Nephron progenitor cell (in vitro differentiated cells): ENCODE measurements at regions not wholly inside any gene's neighbourhood (a gene's known extent, or its start where the extent isn't known, plus 50 kb on each side); places are given as distances from the start of the nearest gene placed in this dataset.
A peak's percentile ranks its signal among the peaks of the same experiment; 100 is the strongest.
"Not testable (repeated sequence)": the region's sequence is repeated elsewhere in the genome, so short reads cannot be mapped to it uniquely, and the experiment has no call there.

Experiments used
- DNase-seq: peaks from one replicate; pipeline ENCODE4 v3.0.0; 2021
- H3K27ac Mint-ChIP-seq: 2 replicates; pipeline ENCODE4 v1.8.0; 2021; ENCODE audit warnings: mild to moderate bottlenecking, moderate library complexity, mixed read lengths
- H3K27me3 Mint-ChIP-seq: 2 replicates; pipeline ENCODE4 v1.8.0; 2021; ENCODE audit warnings: mild to moderate bottlenecking, low read depth, mixed read lengths; ENCODE audit not compliant: poor library complexity
- H3K36me3 Mint-ChIP-seq: 2 replicates; pipeline ENCODE4 v1.8.0; 2021; ENCODE audit warnings: low read depth, mixed read lengths
- H3K4me1 Mint-ChIP-seq: 2 replicates; pipeline ENCODE4 v1.8.0; 2021; ENCODE audit warnings: mixed read lengths
- H3K4me3 Mint-ChIP-seq: 2 replicates; pipeline ENCODE4 v1.8.0; 2021; ENCODE audit warnings: mild to moderate bottlenecking, moderate library complexity, mixed read lengths
- H3K9me3 Mint-ChIP-seq: 2 replicates; pipeline ENCODE4 v1.8.0; 2021; ENCODE audit warnings: mild to moderate bottlenecking, moderate library complexity, mixed read lengths
- CTCF ChIP-seq: fragments of 200-600 bp; sonication (generic); IDR thresholded peaks from 2 replicates; pipeline ENCODE4 v1.5.0; 2021; ENCODE audit warnings: antibody characterized with exemption

DNA sequence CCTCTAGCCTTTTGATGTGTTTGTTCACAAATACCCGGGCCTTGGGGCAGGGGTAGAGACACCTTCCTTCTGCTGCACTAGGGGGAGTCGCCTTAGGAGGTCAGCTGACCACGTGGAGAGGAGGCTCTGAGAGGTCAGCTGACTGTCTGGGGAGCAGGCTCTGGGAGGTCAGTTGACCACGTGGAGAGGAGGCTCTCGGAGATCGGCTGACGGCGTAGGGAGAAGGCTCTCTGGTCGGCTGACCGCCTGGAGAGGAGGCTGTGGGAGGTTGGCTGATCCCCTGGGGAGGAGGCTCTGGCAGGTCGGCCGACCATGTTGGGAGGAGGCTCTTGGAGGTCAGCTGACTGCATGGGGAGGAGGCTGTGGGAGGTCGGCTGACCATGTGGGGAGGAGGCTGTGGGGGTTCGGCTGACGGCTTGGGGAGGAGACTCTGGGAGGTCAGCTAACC, 59.6 kb upstream of the LYZL1 start:
- DNase-seq: no peak
- Mint-ChIP-seq H3K36me3 (no peaks in the 10 kb centered on the region), H3K4me1 (peaks cover 45% of the 10 kb centered on the region), H3K27me3 (peaks cover 6% of the 10 kb centered on the region), H3K9me3 (no peaks in the 10 kb centered on the region), H3K27ac (peak overlapping the region; percentile 81), H3K4me3 (no peak overlapping the region)
- TF ChIP-seq CTCF: no peak

GRCh38 chr10:29236910-29237309, 52.0 kb upstream of the LYZL1 start:
- H3K36me3 Mint-ChIP-seq, DNase-seq, H3K27me3 Mint-ChIP-seq, H3K9me3 Mint-ChIP-seq, H3K4me3 Mint-ChIP-seq: not testable (repeated sequence)
- H3K27ac Mint-ChIP-seq: peak overlapping the region; percentile 91
- peaks cover 39% of the 10 kb centered on the region for H3K4me1 Mint-ChIP-seq

DNA sequence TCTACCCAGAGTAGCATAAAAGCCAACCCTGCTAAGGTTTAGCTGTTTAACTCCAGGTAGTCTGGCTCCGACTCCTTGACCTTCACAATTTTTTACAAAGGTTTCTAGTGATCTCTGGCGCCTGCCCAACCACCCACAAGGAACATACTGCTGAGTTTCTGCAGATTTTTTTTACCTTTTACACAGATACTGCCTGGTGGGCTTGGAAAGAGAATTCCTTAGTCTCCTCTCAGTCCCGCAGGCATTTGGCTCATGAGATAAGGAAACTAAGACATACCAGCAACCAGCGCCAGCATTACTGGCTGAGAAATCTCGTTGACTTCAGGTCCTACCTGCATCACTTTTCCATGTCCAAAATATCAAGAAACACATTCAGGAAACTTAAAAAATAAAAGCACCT, 51.1 kb upstream of the LYZL1 start:
- Mint-ChIP-seq H3K36me3 (peaks cover 4% of the 10 kb centered on the region), H3K9me3 (peaks cover 6% of the 10 kb centered on the region), H3K4me1 (peaks cover 46% of the 10 kb centered on the region), H3K27me3 (no peaks in the 10 kb centered on the region), H3K4me3 (no peak overlapping the region), H3K27ac (no peak overlapping the region)
- no peak for TF ChIP-seq CTCF
- DNase-seq: no peak

DNA sequence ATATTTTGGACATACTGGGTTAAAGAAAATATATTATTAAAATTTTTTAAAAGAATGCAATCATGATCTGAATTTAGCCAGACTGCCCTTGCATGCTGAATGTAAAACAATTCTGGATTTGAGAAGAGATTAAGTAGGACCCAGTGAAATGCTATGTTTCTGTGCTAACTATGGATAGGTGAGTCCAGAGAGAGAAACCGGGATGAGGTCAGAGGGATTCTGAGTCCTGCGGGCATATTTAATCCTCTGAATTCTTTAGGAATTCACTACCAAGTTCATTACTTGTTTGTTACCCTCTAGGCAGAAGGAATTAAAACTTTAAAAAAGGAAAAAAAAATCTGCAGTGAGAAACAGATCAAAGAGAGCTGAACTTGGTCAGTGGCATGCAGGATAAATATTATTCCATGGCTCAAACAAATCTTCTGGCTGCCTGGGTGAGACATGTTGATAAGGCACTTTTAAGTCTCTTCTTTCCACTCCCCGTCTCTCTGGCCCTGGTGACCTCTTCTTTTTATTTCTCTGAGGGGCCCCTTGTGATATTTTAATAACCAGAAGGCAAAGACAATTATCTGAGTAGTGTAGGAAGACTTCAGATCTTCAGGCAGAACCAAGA, 50.2 kb upstream of the LYZL1 start:
- Mint-ChIP-seq H3K4me3 (no peak overlapping the region), H3K4me1 (peaks cover 55% of the 10 kb centered on the region), H3K27ac (no peak overlapping the region)

More for the DNA sequence above, 50.2 kb upstream of the LYZL1 start:
- TF ChIP-seq CTCF: no peak
- H3K9me3 Mint-ChIP-seq: peaks cover 6% of the 10 kb centered on the region
- no peaks in the 10 kb centered on the region for H3K27me3 Mint-ChIP-seq
- DNase-seq: no peak
- H3K36me3 Mint-ChIP-seq: peaks cover 4% of the 10 kb centered on the region
